Trophoblast cell (in vitro differentiated cells and primary cell): ENCODE measurements at regions not wholly inside any gene's neighbourhood (a gene's known extent, or its start where the extent isn't known, plus 50 kb on each side); places are given as distances from the start of the nearest gene placed in this dataset.

Experiments
- DNase-seq, 2 donors: peaks; one replicate each; pipeline ENCODE4 v3.0.0-alpha.2; 2016
- H2AFZ ChIP-seq: 2 replicates; pipeline ENCODE4 v1.6.1; 2013; ENCODE audit warnings: low read length, moderate library complexity, mild to moderate bottlenecking; ENCODE audit not compliant: insufficient read depth, poor library complexity
- H2AK5ac ChIP-seq: 2 replicates; pipeline ENCODE4 v1.6.1; 2013; ENCODE audit warnings: mild to moderate bottlenecking, low read length
- H2BK120ac ChIP-seq: 2 replicates; pipeline ENCODE4 v1.6.1; 2013; ENCODE audit warnings: low read length, mild to moderate bottlenecking, moderate library complexity; ENCODE audit not compliant: insufficient read depth, poor library complexity
- H2BK12ac ChIP-seq: 2 replicates; pipeline ENCODE4 v1.6.1; 2013; ENCODE audit warnings: mild to moderate bottlenecking, low read length, moderate library complexity
- H2BK5ac ChIP-seq: 2 replicates; pipeline ENCODE4 v1.6.1; 2013; ENCODE audit warnings: low read length, low read depth, moderate library complexity, mild to moderate bottlenecking; ENCODE audit not compliant: poor library complexity
- H3K14ac ChIP-seq: 2 replicates; pipeline ENCODE4 v1.6.1; 2013; ENCODE audit warnings: mild to moderate bottlenecking, low read length
- H3K18ac ChIP-seq: 2 replicates; pipeline ENCODE4 v1.6.1; 2013; ENCODE audit warnings: mild to moderate bottlenecking, low read length
- H3K23ac ChIP-seq: 2 replicates; pipeline ENCODE4 v1.6.1; 2013; ENCODE audit warnings: low read length
- H3K27ac ChIP-seq: 2 replicates; pipeline ENCODE4 v1.5.1; 2013; ENCODE audit warnings: low read depth, mild to moderate bottlenecking, inconsistent platforms, low read length, moderate library complexity
- H3K27me3 ChIP-seq: 2 replicates; pipeline ENCODE4 v1.6.1; 2013; ENCODE audit warnings: inconsistent platforms, mild to moderate bottlenecking, low read length, moderate library complexity; ENCODE audit not compliant: insufficient read depth
- H3K36me3 ChIP-seq, 2 experiments: 1 replicate in 1 of 2; 2 replicates in 1 of 2; pipeline ENCODE4 v1.6.1; 2013; ENCODE audit warnings: low read length in 2 of 2, mild to moderate bottlenecking in 2 of 2, moderate library complexity in 1 of 2; ENCODE audit not compliant: insufficient read depth in 2 of 2, control insufficient read depth in 1 of 2
- H3K4ac ChIP-seq: 2 replicates; pipeline ENCODE4 v1.6.1; 2013; ENCODE audit warnings: low read depth, mild to moderate bottlenecking, low read length, moderate library complexity
- H3K4me1 ChIP-seq, 2 experiments: 1 replicate in 1 of 2; 2 replicates in 1 of 2; pipeline ENCODE4 v1.6.1; 2013; ENCODE audit warnings: low read length in 2 of 2, mild to moderate bottlenecking in 2 of 2, moderate library complexity in 1 of 2; ENCODE audit not compliant: insufficient read depth in 2 of 2, control insufficient read depth in 1 of 2
- H3K4me2 ChIP-seq: 2 replicates; pipeline ENCODE4 v1.6.1; 2013; ENCODE audit warnings: inconsistent platforms, mild to moderate bottlenecking, low read length, moderate library complexity
- H3K4me3 ChIP-seq: 2 replicates; pipeline ENCODE4 v1.5.1; 2013; ENCODE audit warnings: mild to moderate bottlenecking, low read depth, low read length, inconsistent platforms
- H3K79me1 ChIP-seq: one replicate; pipeline ENCODE4 v1.6.1; 2013; ENCODE audit warnings: low read length
- H3K79me2 ChIP-seq: 2 replicates; pipeline ENCODE4 v1.6.1; 2013; ENCODE audit warnings: low read length, mild to moderate bottlenecking; ENCODE audit not compliant: control insufficient read depth, insufficient read depth, poor library complexity
- H3K9ac ChIP-seq: 2 replicates; pipeline ENCODE4 v1.6.1; 2013; ENCODE audit warnings: mild to moderate bottlenecking, low read length
- H3K9me3 ChIP-seq: 2 replicates; pipeline ENCODE4 v1.6.1; 2013; ENCODE audit warnings: low read depth, mild to moderate bottlenecking, control low read depth, inconsistent platforms, low read length; ENCODE audit not compliant: insufficient read depth
- H4K12ac ChIP-seq: 2 replicates; pipeline ENCODE4 v1.6.1; 2013; ENCODE audit warnings: low read depth, mild to moderate bottlenecking, low read length, moderate library complexity
- H4K8ac ChIP-seq: 2 replicates; pipeline ENCODE4 v1.6.1; 2013; ENCODE audit warnings: low read depth, mild to moderate bottlenecking, low read length, moderate library complexity
- H4K91ac ChIP-seq: one replicate; pipeline ENCODE4 v1.6.1; 2013; ENCODE audit warnings: low read depth, mild to moderate bottlenecking, low read length, moderate library complexity
- WGBS: extraction: QIAGEN DNeasy Blood & Tissue Kit; methylation state at CpG from one replicate; pipeline ENCODE4 v1.1.7; 2013; ENCODE audit warnings: missing lambda C conversion rate; ENCODE audit not compliant: insufficient read length, insufficient coverage; ENCODE audit errors: extremely low coverage; 5-methylcytosine and 5-hydroxymethylcytosine counted together

DNA sequence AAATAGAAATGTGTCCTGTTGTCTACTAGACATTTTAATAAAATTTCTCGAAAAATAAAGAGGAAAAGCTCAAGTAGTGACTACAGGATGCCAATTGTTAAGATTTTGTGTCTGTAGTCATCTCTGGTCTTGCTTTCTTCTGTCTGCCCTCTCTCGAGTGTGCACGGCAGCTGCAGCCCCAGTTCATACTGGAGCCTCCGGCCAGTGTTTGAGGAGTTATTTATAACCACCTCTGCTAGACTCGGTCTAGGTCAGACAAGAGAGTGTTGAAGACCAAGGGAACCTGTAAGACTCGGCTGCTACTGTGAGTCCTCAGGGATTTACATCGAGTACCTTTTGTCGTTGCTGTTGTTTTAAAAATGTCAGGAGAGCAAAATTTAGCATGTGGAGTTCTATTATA, 810.1 kb upstream of the POU3F3 start:
- no peak overlapping the region for H2AFZ ChIP-seq
- H3K4me3 ChIP-seq: no peak overlapping the region
- H3K79me1 ChIP-seq: no peaks in the 10 kb centered on the region
- no peak overlapping the region for H4K8ac ChIP-seq
- no peaks in the 10 kb centered on the region for H3K9me3 ChIP-seq
- H3K14ac ChIP-seq: no peak overlapping the region
- H3K9ac ChIP-seq: no peak overlapping the region
- H3K18ac ChIP-seq: no peak overlapping the region
- no peaks in the 10 kb centered on the region for H3K36me3 ChIP-seq
- no peak overlapping the region for H4K12ac ChIP-seq
- no peak overlapping the region for H2BK5ac ChIP-seq
- H3K4me1 ChIP-seq: no peaks in the 10 kb centered on the region
- no peaks in the 10 kb centered on the region for H3K79me2 ChIP-seq
- H3K27ac ChIP-seq: no peak overlapping the region
- no peak overlapping the region for H4K91ac ChIP-seq
- no peak overlapping the region for H2AK5ac ChIP-seq
- H3K4ac ChIP-seq: no peak overlapping the region
- no peak for DNase-seq
- H3K4me2 ChIP-seq: no peak overlapping the region
- H3K27me3 ChIP-seq: no peaks in the 10 kb centered on the region
- H3K23ac ChIP-seq: no peak overlapping the region
- H2BK12ac ChIP-seq: no peak overlapping the region
- WGBS: no CpG with 5 or more reads among the region's 8 CpGs
- H2BK120ac ChIP-seq: no peak overlapping the region

- Histone ChIP-seq H3K79me2 (no peaks in the 10 kb centered on the region), H2BK5ac (no peak overlapping the region), H3K36me3 (no peaks in the 10 kb centered on the region), H3K14ac (no peak overlapping the region), H3K4ac (no peak overlapping the region), H3K4me3 (no peak overlapping the region), H3K4me2 (no peak overlapping the region), H3K4me1 (no peaks in the 10 kb centered on the region), H3K9ac (no peak overlapping the region), H4K12ac (no peak overlapping the region), H4K8ac (no peak overlapping the region), H4K91ac (no peak overlapping the region), H2AFZ (no peak overlapping the region), H2BK120ac (no peak overlapping the region), H3K18ac (no peak overlapping the region), H3K79me1 (no peaks in the 10 kb centered on the region), H3K9me3 (no peaks in the 10 kb centered on the region), H2AK5ac (no peak overlapping the region), H2BK12ac (no peak overlapping the region), H3K23ac (no peak overlapping the region), H3K27ac (no peak overlapping the region), H3K27me3 (no peaks in the 10 kb centered on the region)
- no CpG with 5 or more reads among the region's 5 CpGs for WGBS
- DNase-seq: no peak
Measured at GRCh38 chr2:104045071-104045470, 808.8 kb upstream of the POU3F3 start.

- Histone ChIP-seq H3K4ac (no peak overlapping the region), H4K8ac (no peak overlapping the region), H3K23ac (no peak overlapping the region), H2AK5ac (no peak overlapping the region), H3K14ac (no peak overlapping the region), H4K91ac (no peak overlapping the region), H3K9me3 (no peaks in the 10 kb centered on the region), H3K27me3 (no peaks in the 10 kb centered on the region), H3K4me1 (no peaks in the 10 kb centered on the region), H3K79me1 (no peaks in the 10 kb centered on the region), H3K27ac (no peak overlapping the region), H2BK5ac (no peak overlapping the region), H2BK120ac (no peak overlapping the region), H3K18ac (no peak overlapping the region), H2BK12ac (no peak overlapping the region), H3K9ac (no peak overlapping the region), H3K4me3 (no peak overlapping the region), H3K4me2 (no peak overlapping the region), H2AFZ (no peak overlapping the region), H3K36me3 (no peaks in the 10 kb centered on the region), H3K79me2 (no peaks in the 10 kb centered on the region), H4K12ac (no peak overlapping the region)
- WGBS: no CpG with 5 or more reads among the region's 2 CpGs
- no peak for DNase-seq
Measured at GRCh38 chr2:104046466-104046865, 807.4 kb upstream of the POU3F3 start.

DNA sequence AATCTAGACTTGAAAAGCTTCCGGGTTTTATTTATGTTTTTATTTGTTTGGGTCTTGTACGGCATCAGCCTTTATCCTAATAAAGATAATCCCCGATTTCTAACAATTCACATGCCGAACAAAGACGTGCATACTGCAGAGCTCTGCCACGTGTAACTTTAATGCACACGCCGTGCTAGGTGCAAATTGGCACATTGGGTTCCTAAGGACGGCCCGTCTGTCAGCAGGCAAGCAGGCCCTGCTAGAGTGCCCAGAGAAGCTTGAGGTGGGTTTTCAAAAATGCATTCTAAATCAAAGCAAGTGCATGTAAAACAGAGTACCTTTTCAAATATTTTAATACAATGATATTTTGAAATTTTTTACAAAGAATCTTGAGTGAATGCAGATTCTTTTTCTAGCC, 806.4 kb upstream of the POU3F3 start:
- H3K79me1 ChIP-seq: no peaks in the 10 kb centered on the region
- no peak overlapping the region for H3K4me3 ChIP-seq
- H3K4me2 ChIP-seq: no peak overlapping the region
- H3K23ac ChIP-seq: no peak overlapping the region
- H3K79me2 ChIP-seq: no peaks in the 10 kb centered on the region
- no peak overlapping the region for H2AK5ac ChIP-seq
- no peak overlapping the region for H3K18ac ChIP-seq
- H3K9me3 ChIP-seq: no peaks in the 10 kb centered on the region
- no peak overlapping the region for H3K27ac ChIP-seq
- H2BK5ac ChIP-seq: no peak overlapping the region
- H4K8ac ChIP-seq: no peak overlapping the region
- H3K36me3 ChIP-seq: no peaks in the 10 kb centered on the region
- no peak overlapping the region for H3K4ac ChIP-seq
- WGBS: no CpG with 5 or more reads among the region's 10 CpGs
- H3K4me1 ChIP-seq: no peaks in the 10 kb centered on the region
- H2BK120ac ChIP-seq: no peak overlapping the region
- H3K27me3 ChIP-seq: no peaks in the 10 kb centered on the region
- no peak overlapping the region for H2AFZ ChIP-seq
- H3K14ac ChIP-seq: no peak overlapping the region
- H4K12ac ChIP-seq: no peak overlapping the region
- H2BK12ac ChIP-seq: no peak overlapping the region
- peak overlapping the region; percentile 56 for H3K9ac ChIP-seq
- H4K91ac ChIP-seq: no peak overlapping the region
- DNase-seq: no peak
